ENCODE measurements at regions not wholly inside any gene's neighbourhood (a gene's known extent, or its start where the extent isn't known, plus 50 kb on each side); places are given as distances from the start of the nearest gene placed in this dataset.

- DNase-seq = no peak
These were observed 199.0 kb downstream of the PTEN start for GRCh38 chr10:88062385-88062784.

GRCh38 chr10:88062798-88063472, 199.5 kb downstream of the PTEN start:
- no peak for DNase-seq

- DNase-seq = no peak
These were observed 200.6 kb downstream of the PTEN start for GRCh38 chr10:88063861-88064557.

- DNase-seq = peak; percentile 32
These were observed 201.4 kb downstream of the PTEN start for GRCh38 chr10:88064608-88065382.

- DNase-seq = no peak
These were observed 202.1 kb downstream of the PTEN start for GRCh38 chr10:88065383-88066049.

GRCh38 chr10:88066319-88066718, 202.9 kb downstream of the PTEN start:
- no peak for DNase-seq

GRCh38 chr10:88066876-88067275, 203.5 kb downstream of the PTEN start:
- DNase-seq = peak; percentile 69

GRCh38 chr10:88067737-88068136, 204.3 kb downstream of the PTEN start:
- DNase-seq = no peak

- DNase-seq = no peak
These were observed 205.9 kb downstream of the PTEN start for GRCh38 chr10:88069338-88069737.

- DNase-seq = no peak
These were observed 206.9 kb downstream of the PTEN start for GRCh38 chr10:88070080-88070880.

- DNase-seq = no peak
These were observed 208.5 kb downstream of the PTEN start for GRCh38 chr10:88071879-88072278.

- DNase-seq = no peak
These were observed 210.3 kb downstream of the PTEN start for GRCh38 chr10:88073682-88074081.

GRCh38 chr10:88074971-88075370, 211.5 kb downstream of the PTEN start:
- DNase-seq = no peak

- DNase-seq = peak; percentile 25
These were observed 212.8 kb downstream of the PTEN start for GRCh38 chr10:88076027-88076880.

GRCh38 chr10:88077977-88078376, 214.6 kb downstream of the PTEN start:
- DNase-seq = no peak

- DNase-seq = no peak
These were observed 216.8 kb downstream of the PTEN start for GRCh38 chr10:88080213-88080612.

GRCh38 chr10:88081457-88082054, 218.1 kb downstream of the PTEN start:
- no peak for DNase-seq

- DNase-seq = no peak
These were observed 219.0 kb downstream of the PTEN start for GRCh38 chr10:88082391-88082790.

GRCh38 chr10:88082806-88083596, 219.6 kb downstream of the PTEN start:
- peak; percentile 42 for DNase-seq

- DNase-seq = no peak
These were observed 220.2 kb downstream of the PTEN start for GRCh38 chr10:88083597-88083989.

All from KG1 (cell line).